ENCODE measurements at regions not wholly inside any gene's neighbourhood (a gene's known extent, or its start where the extent isn't known, plus 50 kb on each side); places are given as distances from the start of the nearest gene placed in this dataset.
"Not testable (repeated sequence)": the region's sequence is repeated elsewhere in the genome, so short reads cannot be mapped to it uniquely, and the experiment has no call there.

DNA sequence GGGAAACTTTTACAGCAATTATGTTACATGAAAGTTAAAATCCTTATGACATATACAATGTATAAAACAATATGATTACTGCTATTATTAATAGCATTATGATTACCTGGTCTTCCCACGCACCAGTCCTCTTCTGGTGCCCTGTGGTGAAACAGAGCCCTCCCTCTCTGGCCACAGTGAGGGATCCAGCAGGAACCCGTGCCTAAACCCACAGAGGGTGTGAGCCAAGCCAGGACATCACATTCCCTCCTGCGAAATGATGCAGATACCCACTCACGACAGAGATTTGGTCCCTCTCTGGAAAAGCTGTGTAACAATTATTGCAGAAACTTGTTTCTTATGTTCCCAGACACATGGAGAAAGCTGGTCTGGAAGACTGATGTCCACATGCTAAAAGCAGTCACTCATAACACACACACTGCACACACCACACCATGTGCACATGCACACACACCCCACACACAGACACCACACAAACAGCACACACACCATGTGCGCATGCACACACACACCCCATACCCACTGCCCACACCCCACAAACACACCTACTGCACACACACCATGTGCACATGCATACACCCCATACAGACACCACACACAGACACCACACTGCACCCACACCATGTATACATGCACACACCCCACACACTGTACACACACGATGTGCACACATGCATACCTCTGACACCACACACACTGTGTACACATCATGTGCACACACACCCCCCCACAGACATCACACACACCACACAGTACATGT, 1462.2 kb downstream of the FOXD4L5 start:
- TF ChIP-seq ESRRG (CRISPR knock-in tag; IDR thresholded peaks at IDR 0.05): not testable (repeated sequence)
- TF ChIP-seq, protein P1, sequence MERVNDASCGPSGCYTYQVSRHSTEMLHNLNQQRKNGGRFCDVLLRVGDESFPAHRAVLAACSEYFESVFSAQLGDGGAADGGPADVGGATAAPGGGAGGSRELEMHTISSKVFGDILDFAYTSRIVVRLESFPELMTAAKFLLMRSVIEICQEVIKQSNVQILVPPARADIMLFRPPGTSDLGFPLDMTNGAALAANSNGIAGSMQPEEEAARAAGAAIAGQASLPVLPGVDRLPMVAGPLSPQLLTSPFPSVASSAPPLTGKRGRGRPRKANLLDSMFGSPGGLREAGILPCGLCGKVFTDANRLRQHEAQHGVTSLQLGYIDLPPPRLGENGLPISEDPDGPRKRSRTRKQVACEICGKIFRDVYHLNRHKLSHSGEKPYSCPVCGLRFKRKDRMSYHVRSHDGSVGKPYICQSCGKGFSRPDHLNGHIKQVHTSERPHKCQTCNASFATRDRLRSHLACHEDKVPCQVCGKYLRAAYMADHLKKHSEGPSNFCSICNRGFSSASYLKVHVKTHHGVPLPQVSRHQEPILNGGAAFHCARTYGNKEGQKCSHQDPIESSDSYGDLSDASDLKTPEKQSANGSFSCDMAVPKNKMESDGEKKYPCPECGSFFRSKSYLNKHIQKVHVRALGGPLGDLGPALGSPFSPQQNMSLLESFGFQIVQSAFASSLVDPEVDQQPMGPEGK (CRISPR knock-in tag; IDR thresholded peaks at IDR 0.05; ENCODE audit: borderline replicate concordance): not testable (repeated sequence)
